ENCODE measurements at regions not wholly inside any gene's neighbourhood (a gene's known extent, or its start where the extent isn't known, plus 50 kb on each side); places are given as distances from the start of the nearest gene placed in this dataset.
"Not testable (repeated sequence)": the region's sequence is repeated elsewhere in the genome, so short reads cannot be mapped to it uniquely, and the experiment has no call there.

- DNase-seq (ENCODE audit: low read depth), result not testable (repeated sequence)
Measured at GRCh38 chr3:107005352-107005751, 371.9 kb upstream of the CCDC54 start.

GRCh38 chr3:107008213-107008612 is 369.0 kb upstream of the CCDC54 start:
- DNase-seq (ENCODE audit: low read depth), result no peak

DNA sequence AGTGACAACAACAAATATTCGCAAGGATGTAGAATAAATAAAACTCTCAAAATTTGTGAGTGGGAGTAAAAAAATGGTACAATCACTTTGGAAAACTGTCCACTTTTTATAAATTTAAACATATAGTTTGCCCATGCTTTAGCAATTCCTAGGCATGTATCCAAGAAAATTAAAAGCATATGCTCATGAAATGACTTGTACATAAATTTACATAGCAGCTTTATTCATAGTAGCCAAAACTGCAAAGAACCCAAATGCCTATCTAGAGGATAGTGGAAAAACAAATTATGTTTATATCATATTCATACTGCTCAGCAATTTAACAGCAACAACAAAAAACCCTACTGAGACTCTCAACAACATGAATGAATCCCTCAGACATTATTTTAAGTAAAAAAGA is 363.6 kb upstream of the CCDC54 start:
- no peak for DNase-seq (ENCODE audit: low read depth)

- no peak for DNase-seq (ENCODE audit: low read depth)
Measured at GRCh38 chr3:107024551-107025026, 352.6 kb upstream of the CCDC54 start.

DNA sequence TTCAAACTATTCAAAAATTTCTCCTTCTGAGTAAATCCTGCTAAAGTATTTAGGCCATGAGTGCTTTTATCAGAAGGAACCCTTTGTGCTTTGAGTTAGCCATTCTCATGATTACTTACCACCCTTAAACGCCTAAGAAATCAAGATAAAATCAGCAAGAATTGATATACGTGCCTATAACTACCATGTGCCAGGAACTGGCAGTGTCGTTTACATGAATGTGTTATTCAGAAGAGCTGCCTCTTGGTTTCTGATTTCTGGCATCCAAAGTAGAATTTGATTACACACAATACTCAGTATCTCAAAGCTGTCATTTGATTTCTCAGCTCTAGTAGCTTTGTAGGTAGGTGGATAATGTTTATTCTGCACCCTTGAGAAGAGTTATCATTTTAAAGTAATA is 351.3 kb upstream of the CCDC54 start:
- no peak for DNase-seq (ENCODE audit: low read depth)

- no peak for DNase-seq (ENCODE audit: low read depth)
Measured at GRCh38 chr3:107028086-107028485, 349.2 kb upstream of the CCDC54 start.

DNA sequence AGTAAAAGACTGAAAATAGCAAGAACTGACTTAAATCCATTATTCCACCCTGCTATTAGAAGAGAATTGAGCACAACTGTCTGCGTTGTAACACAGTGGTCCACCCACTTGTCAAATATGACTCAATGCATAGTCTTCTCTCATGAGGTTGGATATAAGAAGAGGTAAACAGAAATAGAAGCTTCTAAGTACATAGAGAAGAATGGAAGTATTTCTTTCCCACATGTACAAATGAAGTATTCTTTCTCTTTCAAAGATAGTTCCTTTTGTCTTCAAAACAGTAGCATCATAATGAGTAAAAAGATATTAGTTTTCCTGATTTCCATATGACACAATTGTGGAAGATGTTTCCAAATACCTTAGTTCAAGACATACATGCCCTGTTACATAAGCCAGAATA is 348.6 kb upstream of the CCDC54 start:
- no peak for DNase-seq (ENCODE audit: low read depth)

DNA sequence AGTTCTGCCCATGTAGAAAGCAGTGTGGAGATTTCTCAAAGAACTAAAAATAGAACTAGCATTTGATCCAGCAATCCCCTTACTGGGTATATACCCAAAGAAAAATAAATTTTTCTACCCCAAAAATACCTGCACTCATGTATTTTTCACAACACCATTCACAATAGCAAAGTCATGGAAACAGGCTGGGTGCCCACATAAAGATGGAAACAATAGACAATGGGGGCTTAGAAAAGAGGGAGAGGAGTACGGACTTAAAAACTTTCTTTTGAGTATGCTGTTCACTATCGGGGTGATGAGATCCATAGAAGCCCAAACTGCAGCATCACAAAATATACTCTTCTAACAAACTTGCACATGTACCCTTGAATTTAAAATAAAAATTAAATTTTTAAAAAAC is 345.1 kb upstream of the CCDC54 start:
- DNase-seq (ENCODE audit: low read depth), result no peak

DNA sequence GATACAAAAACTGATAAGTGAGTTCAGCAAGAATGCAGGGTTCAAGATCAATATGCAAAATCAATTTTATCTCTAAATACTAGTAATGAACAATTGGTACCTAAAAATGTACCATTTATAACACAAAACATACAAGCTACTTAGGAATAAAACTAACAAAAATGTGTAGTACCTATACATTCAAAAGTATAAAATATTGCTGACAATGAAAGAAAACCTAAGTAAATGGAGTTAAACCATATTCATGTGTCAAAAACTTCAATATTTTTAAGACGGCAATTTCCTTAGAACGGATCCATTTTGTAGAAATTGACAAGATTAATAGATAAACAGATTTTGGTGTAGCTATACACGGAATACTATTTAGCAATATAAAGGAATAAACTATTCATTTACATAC is 343.1 kb upstream of the CCDC54 start:
- no peak for DNase-seq (ENCODE audit: low read depth)

DNA sequence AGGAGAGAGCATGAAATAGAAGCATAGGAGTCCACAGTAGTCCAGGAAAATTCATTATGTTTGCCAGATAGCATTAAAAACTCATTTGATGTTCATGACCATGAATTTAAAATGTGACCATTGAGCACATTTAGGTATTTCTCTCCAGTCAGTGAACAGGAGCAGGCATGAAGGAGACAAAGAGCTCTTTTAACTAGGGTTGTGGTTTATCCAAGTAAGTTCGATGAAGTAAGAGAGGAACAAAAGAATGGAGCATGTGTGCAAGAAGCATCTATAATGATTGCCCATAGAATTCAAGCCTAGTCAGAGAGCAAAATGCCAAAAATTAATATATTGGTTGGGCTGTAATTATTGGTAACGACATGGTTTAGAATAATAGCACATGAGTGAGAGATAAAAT is 342.1 kb upstream of the CCDC54 start:
- no peak for DNase-seq (ENCODE audit: low read depth)

DNA sequence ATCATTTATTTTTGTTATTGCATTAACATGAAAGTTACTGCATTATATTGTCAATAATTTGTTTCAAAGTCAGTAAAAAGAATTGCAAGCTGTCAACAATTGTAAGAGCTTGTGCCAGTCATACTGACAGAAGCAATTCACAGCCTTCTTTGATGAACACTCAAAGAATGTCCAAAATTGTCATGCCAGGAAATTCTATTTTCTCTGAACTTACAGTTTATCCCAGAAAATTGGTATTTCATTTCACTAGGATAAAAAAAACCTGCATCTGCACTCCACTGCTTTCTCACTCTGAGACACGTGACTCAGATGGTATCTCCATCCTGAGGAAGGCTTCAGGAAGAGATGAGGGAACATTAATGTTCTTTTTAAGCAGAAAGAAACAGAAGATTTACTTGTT is 332.6 kb upstream of the CCDC54 start:
- DNase-seq (ENCODE audit: low read depth), result no peak

- DNase-seq (ENCODE audit: low read depth), result no peak
Measured at GRCh38 chr3:107045791-107046190, 331.4 kb upstream of the CCDC54 start.

GRCh38 chr3:107055181-107055942 is 321.9 kb upstream of the CCDC54 start:
- no peak for DNase-seq (ENCODE audit: low read depth)

DNA sequence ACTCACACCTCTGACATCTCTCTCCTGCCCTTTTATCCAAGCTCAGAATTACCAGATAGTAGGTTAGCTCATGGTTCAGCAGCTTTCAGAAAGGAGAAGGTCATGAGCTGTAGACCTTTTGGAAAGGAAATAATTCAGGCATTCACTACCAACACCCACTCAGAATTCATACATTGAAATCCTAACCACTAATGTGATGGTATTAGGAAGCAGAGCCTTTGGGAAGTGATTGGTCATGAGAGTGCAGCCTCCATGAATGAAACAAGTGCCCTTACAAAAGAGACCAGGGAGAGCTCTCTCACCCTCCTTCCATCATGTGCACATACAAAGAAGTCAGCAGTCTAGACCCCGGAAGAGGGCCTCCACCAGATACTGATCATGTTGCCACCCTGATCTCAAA is 315.8 kb upstream of the CCDC54 start:
- no peak for DNase-seq (ENCODE audit: low read depth)

DNA sequence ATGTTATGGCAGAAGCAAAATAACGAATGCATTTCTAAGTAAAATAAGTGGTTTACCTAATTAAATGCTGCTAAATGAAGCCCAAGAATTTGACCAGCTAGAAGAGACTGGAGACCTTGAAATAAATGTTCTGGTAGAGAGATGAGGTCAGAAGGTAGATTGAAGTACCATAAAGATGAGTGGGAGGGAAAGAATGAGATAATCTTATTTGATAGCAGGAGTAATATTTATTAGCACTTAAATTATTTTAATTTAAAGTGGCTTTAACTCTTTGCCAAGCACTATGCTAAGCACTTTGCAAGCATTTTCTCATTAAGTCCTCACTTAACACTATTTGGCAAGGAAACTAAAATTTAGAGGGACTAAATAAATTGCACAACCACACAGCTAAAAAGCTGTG is 314.9 kb upstream of the CCDC54 start:
- no peak for DNase-seq (ENCODE audit: low read depth)

DNA sequence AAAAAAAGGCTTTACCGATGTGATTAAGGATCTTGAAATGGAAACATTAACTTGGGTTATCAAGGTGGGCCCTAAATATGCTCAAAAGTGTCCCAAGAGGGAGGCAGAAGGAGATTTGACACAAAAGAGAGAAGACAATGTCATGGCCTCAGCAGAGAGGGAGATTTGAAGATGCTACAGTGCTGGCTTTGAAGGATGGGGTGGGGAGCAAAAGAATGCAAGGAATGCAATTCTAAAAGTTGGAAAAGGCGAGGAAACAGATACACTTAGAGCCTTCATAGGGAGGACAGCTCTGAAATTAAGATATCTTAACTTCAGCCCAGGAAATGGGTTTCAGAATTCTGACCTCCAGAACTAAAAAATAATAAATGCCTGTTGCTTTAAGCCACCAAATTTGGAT is 314.5 kb upstream of the CCDC54 start:
- DNase-seq (ENCODE audit: low read depth), result no peak

DNA sequence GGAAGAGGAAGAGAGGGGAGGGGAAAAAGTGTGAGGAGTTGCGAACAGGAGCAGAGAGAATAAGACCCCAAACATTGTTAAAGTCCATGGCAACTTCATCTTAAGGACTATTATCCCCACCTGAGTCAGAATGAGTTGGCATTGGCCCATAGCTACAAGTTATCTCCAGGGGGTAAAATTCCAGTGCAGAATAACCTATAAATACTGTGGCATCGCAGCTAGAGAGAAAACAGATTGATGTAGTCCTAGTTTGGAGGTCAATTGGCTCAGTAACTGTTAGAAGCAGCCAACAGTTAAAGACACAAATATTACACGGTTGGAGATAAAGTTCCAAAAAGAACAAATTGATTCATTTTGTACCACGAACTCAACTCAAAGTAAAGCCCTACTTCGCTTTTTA is 313.9 kb upstream of the CCDC54 start:
- DNase-seq (ENCODE audit: low read depth), result no peak

DNA sequence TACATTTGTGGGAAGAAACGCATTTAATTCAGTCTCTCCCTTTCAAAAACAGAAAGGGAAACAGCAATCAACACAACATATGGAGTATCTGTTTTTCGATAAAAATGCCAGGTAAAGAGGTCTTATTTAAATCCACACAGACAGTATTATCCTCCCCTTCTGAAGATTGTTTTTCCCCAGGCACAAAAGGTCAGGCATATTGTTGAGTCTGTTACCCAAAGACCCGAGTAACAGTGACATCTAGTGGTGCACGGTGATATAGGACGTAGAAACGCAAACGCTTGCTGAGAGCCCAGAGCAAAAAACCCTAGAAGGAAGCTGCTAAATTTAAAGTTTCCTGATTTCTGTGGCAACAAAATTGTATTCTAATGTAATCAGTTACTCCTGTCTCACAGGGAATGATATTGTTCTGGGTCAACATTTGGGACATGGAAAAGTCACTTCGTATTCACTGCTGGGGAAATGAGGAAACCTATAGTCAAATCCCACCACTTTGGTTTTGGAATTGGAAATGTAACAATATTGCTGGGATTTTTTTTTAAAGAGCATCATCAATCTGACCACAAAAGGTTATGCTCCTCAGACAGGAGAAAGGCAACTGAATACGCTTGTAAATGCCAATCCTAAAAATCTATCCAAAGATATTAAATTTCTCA is 312.7 kb upstream of the CCDC54 start:
- peak; percentile 45 for DNase-seq (ENCODE audit: low read depth)

DNA sequence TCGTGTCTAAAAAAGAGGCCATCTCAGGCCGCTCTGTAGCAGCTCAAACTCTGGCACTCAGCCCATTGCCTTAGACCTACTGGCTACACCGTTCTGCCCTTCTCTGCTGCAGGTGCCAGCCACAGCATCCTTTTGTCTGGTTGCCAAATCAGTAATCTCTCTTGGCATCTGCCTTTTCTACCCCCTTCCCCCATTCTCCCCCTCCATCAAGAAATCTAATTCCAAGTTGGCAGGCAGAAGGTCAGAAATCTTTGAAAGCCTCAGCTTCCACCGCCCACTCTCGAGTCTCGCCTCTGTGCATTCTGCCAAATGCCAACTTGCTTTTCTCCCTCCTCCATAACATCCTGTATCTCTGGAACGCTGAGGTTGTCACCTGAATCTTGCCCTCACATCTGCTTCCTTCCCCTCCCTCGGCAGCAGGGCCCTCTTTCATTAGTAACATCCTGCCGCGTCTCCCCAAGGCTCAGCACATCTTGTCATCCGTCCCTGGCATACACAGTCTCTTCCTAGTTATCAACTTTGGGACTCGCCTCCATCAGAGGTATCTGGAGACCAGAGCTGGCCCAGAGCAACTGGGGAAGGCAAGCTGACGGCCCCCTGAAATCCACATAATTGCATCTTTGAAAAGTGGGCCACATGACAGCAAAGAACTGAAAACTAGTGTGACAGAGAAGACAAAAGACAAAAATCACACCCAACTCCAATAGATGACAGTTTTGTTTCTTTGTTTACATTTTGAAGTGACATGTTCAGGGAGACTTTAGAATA is 312.0 kb upstream of the CCDC54 start:
- no peak for DNase-seq (ENCODE audit: low read depth)

DNA sequence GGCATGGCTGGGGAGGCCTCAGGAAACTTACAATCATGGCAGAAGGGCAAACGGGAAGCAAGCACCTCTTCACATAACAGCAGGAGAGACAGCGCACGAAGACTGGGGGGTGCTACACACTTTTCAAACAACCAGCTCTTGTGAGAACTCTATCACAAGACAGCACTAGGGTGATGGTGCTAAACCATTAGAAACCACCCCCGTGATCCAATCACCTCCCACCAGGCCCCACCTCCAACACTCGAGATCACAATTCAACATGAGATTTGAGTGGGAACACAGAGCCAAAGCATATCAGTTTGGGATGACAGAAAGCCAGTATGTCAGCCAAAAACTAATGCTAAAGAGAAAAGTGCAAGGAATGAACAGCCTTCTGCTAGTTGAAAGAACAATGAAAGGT is 309.8 kb upstream of the CCDC54 start:
- no peak for DNase-seq (ENCODE audit: low read depth)

GRCh38 chr3:107068980-107069379 is 308.3 kb upstream of the CCDC54 start:
- no peak for DNase-seq (ENCODE audit: low read depth)

DNA sequence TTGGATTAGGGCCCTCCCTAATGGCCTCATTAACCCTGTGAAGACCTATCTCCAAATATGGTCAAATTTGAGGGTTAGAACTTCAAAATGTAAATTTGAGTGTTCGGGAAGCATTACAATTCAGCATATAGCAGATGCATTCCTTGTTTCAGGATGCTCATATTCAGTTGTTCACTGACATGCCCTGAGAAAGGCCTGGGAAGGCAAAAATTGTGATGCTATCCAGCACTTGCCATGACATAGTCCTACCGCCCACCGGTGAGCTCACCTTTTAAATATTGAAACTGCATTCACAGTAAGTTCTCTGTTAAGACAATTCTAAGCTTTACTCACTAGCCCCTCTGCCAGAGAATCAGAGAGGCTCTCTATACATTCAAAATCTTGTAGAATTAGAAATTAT is 300.3 kb upstream of the CCDC54 start:
- no peak for DNase-seq (ENCODE audit: low read depth)

GRCh38 chr3:107077391-107077790 is 299.8 kb upstream of the CCDC54 start:
- DNase-seq (ENCODE audit: low read depth), result no peak
